ENCODE measurements at regions not wholly inside any gene's neighbourhood (a gene's known extent, or its start where the extent isn't known, plus 50 kb on each side); places are given as distances from the start of the nearest gene placed in this dataset.

GRCh38 chr10:47146572-47146971 lies 153.4 kb upstream of the GDF10 start:
- TF ChIP-seq CTCF (IDR thresholded peaks at IDR 0.05) (no peak), POLR2A (IDR thresholded peaks at IDR 0.05) (no peak)
